HCT116 (cell line): ENCODE measurements at regions not wholly inside any gene's neighbourhood (a gene's known extent, or its start where the extent isn't known, plus 50 kb on each side); places are given as distances from the start of the nearest gene placed in this dataset.

ENCODE experiments used
- CTCF ChIP-seq, 3 experiments: fragments of 200-600 bp in 1 of 3; sonication (generic) in 1 of 3; IDR thresholded peaks in 2 of 3; conservative IDR thresholded peaks in 1 of 3; 2 replicates each; pipeline ENCODE4 v1.5.1; 2012 to 2017; ENCODE audit warnings: low read depth in 2 of 3, low read length in 2 of 3, antibody characterized with exemption in 1 of 3, borderline replicate concordance in 1 of 3, control low read depth in 1 of 3, mild to moderate bottlenecking in 1 of 3, mixed read lengths in 1 of 3, mixed run types in 1 of 3, moderate library complexity in 1 of 3; ENCODE audit not compliant: insufficient read depth in 1 of 3
- EZH2 ChIP-seq: fragments of 200-600 bp; sonication (generic); IDR thresholded peaks from 2 replicates; pipeline ENCODE4 v1.6.1; 2017; ENCODE audit warnings: antibody characterized with exemption, mixed run types
- EZH2phosphoT487 ChIP-seq: fragments of 200-600 bp; IDR thresholded peaks from 2 replicates; pipeline ENCODE4 v1.6.1; 2018; ENCODE audit warnings: antibody characterized with exemption, borderline replicate concordance
- MAX ChIP-seq: IDR thresholded peaks from 2 replicates; pipeline ENCODE4 v1.6.1; 2012
- POLR2A ChIP-seq: IDR thresholded peaks from 2 replicates; pipeline ENCODE4 v1.7.0; 2011; ENCODE audit warnings: borderline replicate concordance; ENCODE audit not compliant: insufficient read depth, insufficient read length; ENCODE audit errors: extremely low read depth
- POLR2AphosphoS5 ChIP-seq: IDR thresholded peaks from 2 replicates; pipeline ENCODE4 v1.6.1; 2011; ENCODE audit warnings: mild to moderate bottlenecking, low read depth, low read length, moderate library complexity
- TCF7L2 ChIP-seq: IDR thresholded peaks from 2 replicates; pipeline ENCODE4 v1.7.0; 2011; ENCODE audit warnings: borderline replicate concordance, inconsistent platforms; ENCODE audit not compliant: insufficient read depth, insufficient read length; ENCODE audit errors: extremely low read depth
- ZNF274 ChIP-seq: fragments of 200-500 bp; sonication (Bioruptor generic); IDR thresholded peaks from 2 replicates; pipeline ENCODE4 v1.6.1; 2014; ENCODE audit warnings: mild to moderate bottlenecking, low read depth, low read length, inconsistent platforms

GRCh38 chr3:181213347-181213746 lies 223.8 kb upstream of the DNAJC19 start:
- TF ChIP-seq CTCF (IDR thresholded peaks at IDR 0.05 in 2 of 3, conservative IDR thresholded peaks at IDR 0.05 in 1 of 3; ENCODE audit: borderline replicate concordance in 1 of 3, insufficient read depth in 1 of 3, low read depth in 2 of 3, low read length in 2 of 3) (no peak), EZH2phosphoT487 (no peak), EZH2 (no peak), POLR2AphosphoS5 (no peak), ZNF274 (no peak), MAX (no peak), POLR2A (no peak), TCF7L2 (no peak)
